Suppressor macrophage treated with lipopolysaccharide for 4 hours (primary cell): ENCODE measurements at regions not wholly inside any gene's neighbourhood (a gene's known extent, or its start where the extent isn't known, plus 50 kb on each side); places are given as distances from the start of the nearest gene placed in this dataset.

Experiments
- DNase-seq: peaks from one replicate; pipeline ENCODE4 v3.0.0-alpha.2; 2020

DNA sequence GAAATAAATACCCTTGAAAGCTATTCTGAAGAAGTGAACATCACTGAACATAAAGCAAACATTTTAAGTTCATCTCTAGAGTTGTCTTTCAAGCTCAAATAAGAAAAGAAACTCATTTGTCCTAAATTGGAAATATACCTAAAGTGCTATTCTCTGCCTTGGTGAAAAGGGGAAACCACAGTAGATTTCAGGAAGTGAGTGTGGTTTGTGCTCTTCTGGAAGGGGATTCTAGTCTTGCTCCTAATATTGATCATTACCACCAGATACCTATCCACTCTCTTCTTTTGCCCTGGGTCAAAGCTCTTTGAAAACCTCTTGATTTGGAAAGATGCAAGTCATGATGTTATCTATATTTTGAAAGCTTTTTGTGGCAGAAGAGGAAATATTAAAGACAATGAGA is 798.1 kb downstream of the ADGRL2 start:
- peak; percentile 7 for DNase-seq

DNA sequence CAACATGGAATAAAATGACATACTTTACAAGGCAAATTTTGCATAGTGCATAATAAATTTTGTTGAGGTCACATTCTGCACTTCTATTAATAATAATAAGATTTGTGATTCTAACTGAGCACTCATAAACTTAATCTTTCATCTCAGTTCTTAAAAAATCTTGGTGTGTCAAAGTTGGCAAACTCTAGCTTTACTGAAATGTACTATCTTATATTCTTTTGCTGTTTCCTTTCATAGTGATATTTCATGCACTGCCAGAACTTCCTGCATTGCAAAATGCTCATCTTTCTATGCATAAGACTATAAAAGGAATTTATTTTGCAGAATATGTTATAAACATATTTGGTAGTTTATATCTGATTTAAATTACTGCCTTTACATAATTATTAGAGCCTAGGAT is 797.6 kb downstream of the ADGRL2 start:
- DNase-seq, result no peak

DNA sequence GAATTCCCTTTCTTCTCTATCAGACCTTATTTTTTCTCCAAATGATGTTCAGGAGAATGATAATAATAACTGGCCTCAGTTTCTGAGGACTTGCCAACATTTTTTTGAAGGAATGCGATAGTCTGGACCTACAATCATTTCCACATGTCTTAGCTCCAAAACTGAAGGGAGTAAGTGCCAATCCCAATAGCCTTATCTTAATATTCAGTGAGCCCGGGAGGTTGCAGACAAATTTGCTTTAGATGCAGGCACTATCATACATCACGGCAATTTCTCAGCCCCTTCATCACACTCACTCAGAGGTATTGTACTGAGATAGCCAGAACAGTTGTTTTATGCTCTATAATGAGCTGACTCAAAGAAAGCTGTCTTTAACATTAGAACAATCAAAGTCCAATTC is 796.9 kb downstream of the ADGRL2 start:
- no peak for DNase-seq

GRCh38 chr1:82597141-82597540 is 796.4 kb downstream of the ADGRL2 start:
- DNase-seq, result no peak

- DNase-seq, result no peak
Observed at GRCh38 chr1:82593561-82593960, 792.8 kb downstream of the ADGRL2 start.

DNA sequence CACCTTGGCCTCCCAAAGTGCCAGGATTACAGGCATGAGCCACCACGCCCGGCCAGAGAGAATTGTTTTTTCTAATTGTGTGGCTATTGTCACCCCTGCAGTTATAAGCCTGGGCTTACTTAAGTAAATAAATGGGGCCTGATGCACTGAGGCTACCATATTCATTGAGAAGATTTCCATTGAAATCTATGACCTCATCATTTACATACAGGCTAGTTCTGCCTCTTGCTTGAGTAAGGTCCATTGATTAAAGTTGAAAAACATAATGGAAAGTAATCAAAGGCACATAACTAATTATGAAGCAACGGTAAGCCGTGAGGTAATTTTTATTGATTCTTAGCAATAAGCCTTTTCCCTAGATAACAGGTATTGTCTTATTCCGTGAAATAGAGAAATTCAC is 788.9 kb downstream of the ADGRL2 start:
- no peak for DNase-seq

- no peak for DNase-seq
Observed at GRCh38 chr1:82587371-82587770, 786.6 kb downstream of the ADGRL2 start.

DNA sequence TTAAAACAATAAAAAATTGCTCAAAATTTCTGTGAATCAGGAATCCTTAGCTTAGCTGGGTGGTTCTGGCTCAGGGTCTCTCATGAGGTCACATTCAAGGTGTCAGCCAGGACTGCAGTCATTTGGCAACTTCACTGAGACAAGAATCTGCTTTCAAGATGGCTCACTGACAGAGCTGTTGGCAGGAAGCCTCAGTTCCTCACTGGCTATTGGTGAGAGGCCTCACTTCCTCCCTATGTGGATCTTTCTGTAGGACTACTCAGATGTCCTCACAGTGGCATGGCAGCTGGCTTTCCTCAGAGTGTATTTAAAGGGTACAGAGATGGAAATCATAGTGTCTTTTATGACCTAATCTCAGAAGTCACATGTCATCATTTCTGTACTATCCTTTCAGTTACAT is 785.7 kb downstream of the ADGRL2 start:
- no peak for DNase-seq

DNA sequence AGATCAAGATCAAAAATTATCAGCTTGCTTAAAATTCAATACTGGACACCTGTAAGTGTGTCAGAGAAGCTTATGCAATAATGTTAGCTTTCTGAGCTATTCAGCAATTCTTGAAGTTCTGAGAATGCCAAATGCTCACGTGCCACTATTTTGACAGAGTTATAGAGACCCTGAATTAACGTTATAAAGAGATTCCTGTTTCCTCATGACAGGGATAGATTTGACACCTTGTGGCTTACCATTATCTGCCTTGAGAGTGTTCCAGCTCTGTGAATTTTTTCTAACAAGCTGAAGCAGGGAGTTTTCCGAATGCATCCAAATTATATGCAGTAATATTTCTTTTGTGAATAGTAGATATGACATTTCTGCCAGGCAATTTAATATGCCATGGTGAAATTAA is 781.6 kb downstream of the ADGRL2 start:
- no peak for DNase-seq

GRCh38 chr1:82578086-82578726 is 777.5 kb downstream of the ADGRL2 start:
- DNase-seq, result peak; percentile 17

DNA sequence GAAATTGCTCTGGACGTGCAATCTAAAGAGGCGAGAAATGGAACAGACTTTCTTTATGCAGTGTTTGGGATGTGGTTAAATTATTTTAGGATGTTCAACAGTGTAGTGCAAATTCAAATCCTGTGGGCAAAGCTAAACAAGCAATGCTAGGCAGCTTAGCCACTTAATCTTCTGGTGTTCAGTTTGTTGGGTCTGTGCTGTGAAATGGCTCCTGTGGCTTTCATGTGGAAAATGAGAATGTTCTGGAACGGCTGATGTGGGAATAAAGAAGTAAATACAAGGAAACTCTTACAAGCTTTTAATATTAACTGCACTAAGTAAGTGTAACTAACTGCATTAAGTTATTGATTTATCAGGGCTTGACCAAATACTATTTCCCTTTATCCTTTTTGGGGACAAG is 766.6 kb downstream of the ADGRL2 start:
- DNase-seq, result no peak

DNA sequence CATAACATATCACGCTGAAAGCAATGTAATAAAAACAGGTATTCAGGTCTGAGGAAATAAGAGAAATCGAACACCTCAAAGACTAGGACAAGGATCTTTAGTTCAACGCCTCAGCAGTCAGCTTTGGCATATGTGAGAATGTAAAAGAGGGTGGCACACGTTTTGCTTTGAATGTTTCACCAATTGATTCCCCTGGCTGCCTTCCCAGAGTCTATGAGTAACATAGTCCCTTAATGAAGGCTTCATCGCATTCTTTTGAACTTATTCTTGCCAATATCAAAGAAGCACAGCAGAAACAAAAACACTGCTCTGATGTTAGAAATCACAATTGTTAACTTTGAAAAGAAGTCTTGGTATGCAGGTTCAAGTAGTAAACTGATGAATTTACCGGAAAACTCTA is 764.8 kb downstream of the ADGRL2 start:
- no peak for DNase-seq

- no peak for DNase-seq
Observed at GRCh38 chr1:82565146-82565545, 764.4 kb downstream of the ADGRL2 start.

- DNase-seq, result no peak
Observed at GRCh38 chr1:82564333-82564732, 763.6 kb downstream of the ADGRL2 start.

GRCh38 chr1:82562448-82562847 is 761.7 kb downstream of the ADGRL2 start:
- DNase-seq, result no peak

DNA sequence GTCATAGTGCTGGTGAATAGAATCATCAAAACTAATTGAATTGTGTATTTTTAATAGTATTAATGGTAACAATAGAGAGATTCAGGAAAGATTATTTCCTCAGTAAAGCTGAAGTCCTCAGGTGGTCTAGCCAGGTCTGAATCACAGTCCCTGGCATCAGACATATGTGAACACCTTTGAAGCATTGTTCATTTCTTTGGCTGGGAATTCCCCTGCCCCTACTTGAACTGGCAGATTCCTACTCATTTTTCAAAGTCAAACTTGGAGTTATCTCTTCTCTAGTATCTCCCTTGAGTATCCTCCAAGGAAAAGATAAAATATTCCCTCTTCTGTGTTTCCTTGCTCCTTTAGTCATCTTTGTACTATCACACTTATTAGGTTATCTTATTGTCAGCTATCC is 759.8 kb downstream of the ADGRL2 start:
- no peak for DNase-seq

DNA sequence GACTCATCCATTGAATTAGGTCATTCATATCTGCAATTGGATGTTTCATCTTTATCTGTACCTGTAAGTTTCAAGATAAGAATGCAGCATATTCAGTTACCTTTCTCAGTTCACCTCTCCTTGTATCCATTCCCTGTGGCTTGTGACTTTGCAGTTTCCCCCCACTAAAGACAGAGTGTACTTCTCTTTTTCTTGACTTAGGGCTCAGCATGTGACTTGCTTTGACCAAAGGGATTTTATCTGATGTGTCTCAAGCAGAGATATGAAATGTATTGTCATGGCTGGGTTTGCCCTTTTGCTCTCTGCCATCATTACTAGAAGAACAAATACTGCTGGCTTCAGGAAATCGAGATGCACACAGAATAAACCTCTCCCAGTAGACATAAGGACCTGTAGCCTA is 754.8 kb downstream of the ADGRL2 start:
- DNase-seq, result no peak

- DNase-seq, result no peak
Observed at GRCh38 chr1:82549841-82550240, 749.1 kb downstream of the ADGRL2 start.

- no peak for DNase-seq
Observed at GRCh38 chr1:82542766-82543165, 742.0 kb downstream of the ADGRL2 start.

GRCh38 chr1:82542141-82542540 is 741.4 kb downstream of the ADGRL2 start:
- DNase-seq, result no peak

GRCh38 chr1:82540006-82540405 is 739.3 kb downstream of the ADGRL2 start:
- DNase-seq, result no peak

DNA sequence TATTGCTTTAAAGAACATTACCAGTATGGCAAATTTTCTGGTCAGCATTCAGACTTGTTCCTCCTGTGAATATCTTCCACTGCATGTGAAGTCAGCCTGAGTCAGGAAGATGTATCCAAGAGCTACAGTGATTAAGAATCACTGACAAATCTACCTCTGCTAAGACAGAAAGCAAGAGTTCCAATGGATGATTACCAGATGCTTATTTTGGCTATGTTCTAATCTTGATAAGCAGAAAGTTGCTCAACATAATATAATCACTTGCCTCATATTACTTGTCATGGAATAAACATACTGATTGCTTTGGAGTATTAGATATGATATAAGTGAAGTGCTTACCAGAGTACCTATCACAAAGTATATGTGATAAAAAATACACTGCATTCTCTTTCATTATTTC is 738.1 kb downstream of the ADGRL2 start:
- DNase-seq, result no peak

GRCh38 chr1:82534996-82535395 is 734.3 kb downstream of the ADGRL2 start:
- no peak for DNase-seq

- no peak for DNase-seq
Observed at GRCh38 chr1:82525378-82525777, 724.6 kb downstream of the ADGRL2 start.

- DNase-seq, result no peak
Observed at GRCh38 chr1:82520611-82521010, 719.9 kb downstream of the ADGRL2 start.

- no peak for DNase-seq
Observed at GRCh38 chr1:82517586-82517985, 716.9 kb downstream of the ADGRL2 start.
